ENCODE measurements at regions not wholly inside any gene's neighbourhood (a gene's known extent, or its start where the extent isn't known, plus 50 kb on each side); places are given as distances from the start of the nearest gene placed in this dataset.

DNA sequence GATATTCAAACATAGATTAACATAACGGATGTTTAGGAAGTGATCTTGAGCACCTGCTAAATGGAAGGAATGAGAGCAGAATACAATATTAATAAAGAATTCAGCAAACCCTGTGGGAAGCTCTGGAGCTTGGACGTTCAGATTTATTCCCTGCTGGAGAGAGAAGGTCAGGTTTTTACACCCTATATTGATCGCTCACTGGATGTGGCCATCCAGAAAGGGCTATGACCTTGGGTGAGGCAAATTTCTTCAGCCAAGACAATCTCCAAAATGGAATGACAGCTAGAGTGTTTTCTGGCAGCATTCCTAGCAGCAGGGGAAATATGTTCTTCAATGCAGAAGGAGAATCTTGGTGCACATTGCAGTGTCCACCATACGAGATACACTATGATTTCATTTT is 288.3 kb downstream of the IRS1 start (continued):
- TF ChIP-seq, protein P1, sequence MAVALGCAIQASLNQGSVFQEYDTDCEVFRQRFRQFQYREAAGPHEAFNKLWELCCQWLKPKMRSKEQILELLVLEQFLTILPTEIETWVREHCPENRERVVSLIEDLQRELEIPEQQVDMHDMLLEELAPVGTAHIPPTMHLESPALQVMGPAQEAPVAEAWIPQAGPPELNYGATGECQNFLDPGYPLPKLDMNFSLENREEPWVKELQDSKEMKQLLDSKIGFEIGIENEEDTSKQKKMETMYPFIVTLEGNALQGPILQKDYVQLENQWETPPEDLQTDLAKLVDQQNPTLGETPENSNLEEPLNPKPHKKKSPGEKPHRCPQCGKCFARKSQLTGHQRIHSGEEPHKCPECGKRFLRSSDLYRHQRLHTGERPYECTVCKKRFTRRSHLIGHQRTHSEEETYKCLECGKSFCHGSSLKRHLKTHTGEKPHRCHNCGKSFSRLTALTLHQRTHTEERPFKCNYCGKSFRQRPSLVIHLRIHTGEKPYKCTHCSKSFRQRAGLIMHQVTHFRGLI (tag by site-specific recombination; IDR thresholded peaks at IDR 0.05): no peak
- TF ChIP-seq ZNF354C (tag by site-specific recombination; IDR thresholded peaks at IDR 0.05; ENCODE audit: borderline replicate concordance, low read depth): no peak
- no peak for TF ChIP-seq ZNF112 (tag by site-specific recombination; IDR thresholded peaks at IDR 0.05)
- TF ChIP-seq, protein P2, sequence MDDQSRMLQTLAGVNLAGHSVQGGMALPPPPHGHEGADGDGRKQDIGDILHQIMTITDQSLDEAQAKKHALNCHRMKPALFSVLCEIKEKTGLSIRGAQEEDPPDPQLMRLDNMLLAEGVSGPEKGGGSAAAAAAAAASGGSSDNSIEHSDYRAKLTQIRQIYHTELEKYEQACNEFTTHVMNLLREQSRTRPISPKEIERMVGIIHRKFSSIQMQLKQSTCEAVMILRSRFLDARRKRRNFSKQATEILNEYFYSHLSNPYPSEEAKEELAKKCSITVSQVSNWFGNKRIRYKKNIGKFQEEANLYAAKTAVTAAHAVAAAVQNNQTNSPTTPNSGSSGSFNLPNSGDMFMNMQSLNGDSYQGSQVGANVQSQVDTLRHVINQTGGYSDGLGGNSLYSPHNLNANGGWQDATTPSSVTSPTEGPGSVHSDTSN (CRISPR knock-in tag; IDR thresholded peaks at IDR 0.05): no peak
- no peak for TF ChIP-seq SCRT1 (tag by site-specific recombination; IDR thresholded peaks at IDR 0.05; ENCODE audit: borderline replicate concordance)
- no peak for TF ChIP-seq ZNF155 (tag by site-specific recombination; IDR thresholded peaks at IDR 0.05)

DNA sequence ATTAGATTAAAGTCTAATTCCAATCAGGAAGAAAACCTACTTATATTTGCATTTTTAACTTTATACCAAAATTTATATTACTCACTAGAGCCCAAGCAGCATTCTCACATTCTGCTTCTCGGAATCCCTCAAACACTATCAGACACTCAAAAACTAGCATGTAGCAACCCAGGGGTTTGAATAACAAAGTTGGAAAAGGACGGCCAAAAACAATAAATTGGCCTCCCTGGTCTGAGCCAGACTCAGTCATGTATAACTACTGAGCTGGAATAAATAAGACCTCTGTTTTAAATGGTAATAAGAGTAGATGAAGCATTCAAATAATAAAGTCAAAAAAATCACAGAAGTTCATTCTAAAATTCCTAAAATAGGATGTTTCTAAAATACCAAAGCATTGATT is 290.9 kb downstream of the IRS1 start:
- no peak for TF ChIP-seq ZNF548 (tag by site-specific recombination; IDR thresholded peaks at IDR 0.05)
- TF ChIP-seq, protein P3, sequence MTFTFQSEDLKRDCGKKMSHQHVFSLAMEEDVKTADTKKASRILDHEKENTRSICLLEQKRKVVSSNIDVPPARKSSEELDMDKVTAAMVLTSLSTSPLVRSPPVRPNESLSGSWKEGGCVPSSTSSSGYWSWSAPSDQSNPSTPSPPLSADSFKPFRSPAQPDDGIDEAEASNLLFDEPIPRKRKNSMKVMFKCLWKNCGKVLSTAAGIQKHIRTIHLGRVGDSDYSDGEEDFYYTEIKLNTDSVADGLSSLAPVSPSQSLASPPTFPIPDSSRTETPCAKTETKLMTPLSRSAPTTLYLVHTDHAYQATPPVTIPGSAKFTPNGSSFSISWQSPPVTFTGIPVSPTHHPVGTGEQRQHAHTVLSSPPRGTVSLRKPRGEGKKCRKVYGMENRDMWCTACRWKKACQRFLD (tag by site-specific recombination; IDR thresholded peaks at IDR 0.05): no peak
- no peak for TF ChIP-seq ZNF239 (tag by site-specific recombination; IDR thresholded peaks at IDR 0.05)
- no peak for TF ChIP-seq ZNF354C (tag by site-specific recombination; IDR thresholded peaks at IDR 0.05; ENCODE audit: borderline replicate concordance, low read depth)
- TF ChIP-seq SCRT2 (tag by site-specific recombination; IDR thresholded peaks at IDR 0.05): no peak
- TF ChIP-seq ZNF266 (tag by site-specific recombination; IDR thresholded peaks at IDR 0.05; ENCODE audit: low read depth): no peak
- no peak for TF ChIP-seq ZNF2 (tag by site-specific recombination; IDR thresholded peaks at IDR 0.05)
- no peak for TF ChIP-seq HOXC10 (CRISPR knock-in tag; IDR thresholded peaks at IDR 0.05)
- TF ChIP-seq ZNF610 (tag by site-specific recombination; IDR thresholded peaks at IDR 0.05; ENCODE audit: borderline replicate concordance): no peak
- TF ChIP-seq ZNF155 (tag by site-specific recombination; IDR thresholded peaks at IDR 0.05): no peak
- no peak for TF ChIP-seq ZNF335 (tag by site-specific recombination; conservative IDR thresholded peaks at IDR 0.05)
- TF ChIP-seq ZNF670 (tag by site-specific recombination; IDR thresholded peaks at IDR 0.05; ENCODE audit: low read depth): no peak
- no peak for TF ChIP-seq ZNF830 (tag by site-specific recombination; IDR thresholded peaks at IDR 0.05; ENCODE audit: low read depth)
- no peak for TF ChIP-seq ZNF391 (tag by site-specific recombination; IDR thresholded peaks at IDR 0.05; ENCODE audit: borderline replicate concordance, low read depth)
- TF ChIP-seq, protein P4, sequence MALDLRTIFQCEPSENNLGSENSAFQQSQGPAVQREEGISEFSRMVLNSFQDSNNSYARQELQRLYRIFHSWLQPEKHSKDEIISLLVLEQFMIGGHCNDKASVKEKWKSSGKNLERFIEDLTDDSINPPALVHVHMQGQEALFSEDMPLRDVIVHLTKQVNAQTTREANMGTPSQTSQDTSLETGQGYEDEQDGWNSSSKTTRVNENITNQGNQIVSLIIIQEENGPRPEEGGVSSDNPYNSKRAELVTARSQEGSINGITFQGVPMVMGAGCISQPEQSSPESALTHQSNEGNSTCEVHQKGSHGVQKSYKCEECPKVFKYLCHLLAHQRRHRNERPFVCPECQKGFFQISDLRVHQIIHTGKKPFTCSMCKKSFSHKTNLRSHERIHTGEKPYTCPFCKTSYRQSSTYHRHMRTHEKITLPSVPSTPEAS (tag by site-specific recombination; IDR thresholded peaks at IDR 0.05): no peak
- TF ChIP-seq, protein P5, sequence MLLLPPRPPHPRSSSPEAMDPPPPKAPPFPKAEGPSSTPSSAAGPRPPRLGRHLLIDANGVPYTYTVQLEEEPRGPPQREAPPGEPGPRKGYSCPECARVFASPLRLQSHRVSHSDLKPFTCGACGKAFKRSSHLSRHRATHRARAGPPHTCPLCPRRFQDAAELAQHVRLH (tag by site-specific recombination; IDR thresholded peaks at IDR 0.05): no peak
- Histone ChIP-seq H3K36me3 (ENCODE audit: control insufficient read depth in 2 of 2, insufficient read depth in 1 of 2, low read length in 2 of 2) (no peaks in the 10 kb centered on the region), H3K9me3 (ENCODE audit: control insufficient read depth, insufficient read depth, low read depth, low read length) (no peaks in the 10 kb centered on the region), H3K4me3 (ENCODE audit: low read depth, low read length) (no peak overlapping the region), H3K4me1 (ENCODE audit: control insufficient read depth, insufficient read depth, low read length) (no peaks in the 10 kb centered on the region), H3K27ac (ENCODE audit: extremely low read depth, low read depth, low read length) (no peak overlapping the region)
- ChIA-PET CTCF (interaction anchor here (1.5 kb wide), 1 partner anchor 292 kb away, joined by 4 read pairs; no protein-coding TSS in a partner anchor), POLR2A (no interaction called here)
